ENCODE measurements at regions not wholly inside any gene's neighbourhood (a gene's known extent, or its start where the extent isn't known, plus 50 kb on each side); places are given as distances from the start of the nearest gene placed in this dataset.
"Not testable (repeated sequence)": the region's sequence is repeated elsewhere in the genome, so short reads cannot be mapped to it uniquely, and the experiment has no call there.

DNA sequence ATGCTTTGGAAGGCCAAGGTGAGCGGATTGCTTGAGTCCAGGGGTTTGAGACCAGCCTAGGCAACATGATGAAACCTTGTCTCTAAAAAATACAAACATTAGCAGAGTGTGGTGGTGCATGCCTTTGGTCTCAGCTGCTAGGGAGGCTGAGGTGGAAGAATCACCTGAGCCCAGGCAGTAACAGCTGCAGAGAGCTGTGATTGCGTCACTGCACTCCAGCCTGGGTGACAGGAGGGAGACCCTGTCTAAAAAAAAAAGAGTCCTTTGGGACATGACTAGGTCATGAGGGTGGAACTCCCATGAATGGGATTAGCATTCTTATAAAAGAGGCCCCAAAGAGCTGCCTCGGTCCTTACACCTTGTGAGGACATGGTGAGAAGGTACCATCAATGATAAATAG lies 436.0 kb upstream of the NR5A2 start:
- Mint-ChIP-seq H3K4me3 (no peak overlapping the region), H3K27ac (no peak overlapping the region), H3K4me1 (peaks cover 7% of the 10 kb centered on the region), H3K9me3 (no peaks in the 10 kb centered on the region), H3K27me3 (peaks cover 11% of the 10 kb centered on the region), H3K36me3 (no peaks in the 10 kb centered on the region)
- DNase-seq (ENCODE audit: low spot score in 2 of 2) (no peak), ATAC-seq (ENCODE audit: low read depth) (no peak)

- H3K27me3 Mint-ChIP-seq, result peaks cover 15% of the 10 kb centered on the region
- H3K27ac Mint-ChIP-seq, result no peak overlapping the region
- H3K9me3 Mint-ChIP-seq, result no peaks in the 10 kb centered on the region
- no peak overlapping the region for H3K4me3 Mint-ChIP-seq
- ATAC-seq (ENCODE audit: low read depth) (no peak), DNase-seq (ENCODE audit: low spot score in 2 of 2) (no peak)
- no peaks in the 10 kb centered on the region for H3K36me3 Mint-ChIP-seq
- peaks cover 7% of the 10 kb centered on the region for H3K4me1 Mint-ChIP-seq
Measured at GRCh38 chr1:199593475-199593874, 434.0 kb upstream of the NR5A2 start.

- DNase-seq (ENCODE audit: low spot score in 2 of 2); H3K4me1 Mint-ChIP-seq; H3K9me3 Mint-ChIP-seq; H3K27ac Mint-ChIP-seq; ATAC-seq (ENCODE audit: low read depth); H3K4me3 Mint-ChIP-seq; H3K36me3 Mint-ChIP-seq: not testable (repeated sequence)
- H3K27me3 Mint-ChIP-seq, result peaks cover 11% of the 10 kb centered on the region
Measured at GRCh38 chr1:199596448-199596847, 431.1 kb upstream of the NR5A2 start.

GRCh38 chr1:199597152-199597551 lies 430.4 kb upstream of the NR5A2 start:
- no peaks in the 10 kb centered on the region for H3K4me1 Mint-ChIP-seq
- no peak for ATAC-seq (ENCODE audit: low read depth)

DNA sequence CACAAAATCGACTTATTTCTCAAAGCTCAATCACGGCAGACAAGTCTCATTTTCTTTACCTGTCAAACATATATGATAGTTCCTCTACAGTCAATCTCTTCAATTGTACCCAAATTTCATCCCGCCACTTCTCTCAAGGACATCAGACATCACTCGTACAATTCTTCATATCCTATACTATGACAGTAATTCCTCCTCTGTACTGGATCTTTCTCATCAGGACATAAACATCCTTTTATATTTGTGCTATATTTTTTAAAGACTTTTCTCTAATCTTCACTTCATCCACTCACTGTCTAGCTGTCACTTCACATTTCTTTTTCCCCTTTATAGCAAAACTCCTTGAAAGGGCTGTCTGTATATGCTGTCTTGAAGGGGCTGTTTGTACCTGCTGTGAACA lies 419.1 kb upstream of the NR5A2 start:
- no peak overlapping the region for H3K4me3 Mint-ChIP-seq
- no peaks in the 10 kb centered on the region for H3K36me3 Mint-ChIP-seq
- no peak overlapping the region for H3K27ac Mint-ChIP-seq
- no peaks in the 10 kb centered on the region for H3K27me3 Mint-ChIP-seq
- peaks cover under 1% of the 10 kb centered on the region for H3K4me1 Mint-ChIP-seq
- DNase-seq (ENCODE audit: low spot score in 2 of 2), result no peak
- no peak for ATAC-seq (ENCODE audit: low read depth)
- no peaks in the 10 kb centered on the region for H3K9me3 Mint-ChIP-seq

More at GRCh38 chr1:199597152-199597551, 430.4 kb upstream of the NR5A2 start:
- no peak for DNase-seq (ENCODE audit: low spot score in 2 of 2)
- Mint-ChIP-seq H3K27ac (no peak overlapping the region), H3K27me3 (peaks cover 13% of the 10 kb centered on the region), H3K36me3 (peaks cover 4% of the 10 kb centered on the region), H3K9me3 (peaks cover 8% of the 10 kb centered on the region), H3K4me3 (no peak overlapping the region)

- Mint-ChIP-seq H3K36me3 (no peaks in the 10 kb centered on the region), H3K4me3 (no peak overlapping the region), H3K27ac (no peak overlapping the region), H3K4me1 (peaks cover 3% of the 10 kb centered on the region), H3K9me3 (no peaks in the 10 kb centered on the region), H3K27me3 (peaks cover 2% of the 10 kb centered on the region)
- DNase-seq (ENCODE audit: low spot score in 2 of 2) (no peak), ATAC-seq (ENCODE audit: low read depth) (peak; percentile 79)
Measured at GRCh38 chr1:199612976-199613774, 414.3 kb upstream of the NR5A2 start.

DNA sequence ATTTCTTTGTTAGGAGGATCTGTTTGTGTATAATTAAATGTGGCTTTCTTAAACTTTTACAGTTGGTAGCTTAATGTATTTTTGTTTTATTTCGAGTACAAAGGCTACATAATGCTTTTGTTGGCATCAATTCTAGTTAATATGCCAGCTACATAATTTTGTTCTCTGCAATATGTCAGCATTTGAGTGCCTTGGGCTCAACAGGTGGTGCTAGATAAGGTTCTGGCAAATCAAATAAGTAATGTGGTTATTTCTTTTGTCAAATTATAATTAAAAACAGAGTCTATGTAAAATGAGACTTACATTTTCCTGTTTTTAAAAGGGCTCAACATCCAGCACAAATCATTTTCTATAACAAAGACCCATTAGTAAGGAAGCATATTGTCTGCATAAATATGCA lies 410.6 kb upstream of the NR5A2 start:
- H3K36me3 Mint-ChIP-seq, result no peaks in the 10 kb centered on the region

DNA sequence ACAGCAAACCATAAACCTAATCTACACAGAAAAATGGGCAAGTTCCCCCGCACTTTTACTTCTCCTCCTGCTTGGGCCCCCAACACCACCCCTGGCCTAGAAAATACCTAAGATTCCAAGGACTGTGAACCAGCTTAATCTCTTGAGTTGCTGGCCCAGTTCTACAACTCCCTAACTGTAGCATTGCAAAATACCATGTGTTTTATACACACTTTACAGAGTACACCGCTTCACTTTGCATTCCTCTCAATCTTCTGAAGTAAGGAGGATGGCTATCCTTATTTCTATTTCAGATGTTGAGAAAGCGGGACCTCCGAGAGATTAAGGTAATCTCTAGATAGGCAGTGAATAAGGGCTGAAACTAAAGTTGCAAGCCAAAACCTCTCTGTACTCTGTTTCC lies 408.3 kb upstream of the NR5A2 start:
- Mint-ChIP-seq H3K4me1 (no peaks in the 10 kb centered on the region), H3K4me3 (no peak overlapping the region), H3K9me3 (no peaks in the 10 kb centered on the region), H3K36me3 (no peaks in the 10 kb centered on the region), H3K27ac (no peak overlapping the region), H3K27me3 (peaks cover 7% of the 10 kb centered on the region)
- DNase-seq (ENCODE audit: low spot score in 2 of 2) (no peak), ATAC-seq (ENCODE audit: low read depth) (no peak)

More for the DNA sequence above, 410.6 kb upstream of the NR5A2 start:
- no peak for DNase-seq (ENCODE audit: low spot score in 2 of 2)
- peaks cover 3% of the 10 kb centered on the region for H3K4me1 Mint-ChIP-seq
- H3K27ac Mint-ChIP-seq, result no peak overlapping the region
- peaks cover 7% of the 10 kb centered on the region for H3K27me3 Mint-ChIP-seq
- H3K4me3 Mint-ChIP-seq, result no peak overlapping the region
- no peaks in the 10 kb centered on the region for H3K9me3 Mint-ChIP-seq
- no peak for ATAC-seq (ENCODE audit: low read depth)

- H3K27ac Mint-ChIP-seq; H3K36me3 Mint-ChIP-seq; ATAC-seq (ENCODE audit: low read depth); DNase-seq (ENCODE audit: low spot score in 2 of 2); H3K4me1 Mint-ChIP-seq; H3K9me3 Mint-ChIP-seq; H3K4me3 Mint-ChIP-seq: not testable (repeated sequence)
- peaks cover 14% of the 10 kb centered on the region for H3K27me3 Mint-ChIP-seq
Measured at GRCh38 chr1:199626228-199626627, 401.3 kb upstream of the NR5A2 start.

DNA sequence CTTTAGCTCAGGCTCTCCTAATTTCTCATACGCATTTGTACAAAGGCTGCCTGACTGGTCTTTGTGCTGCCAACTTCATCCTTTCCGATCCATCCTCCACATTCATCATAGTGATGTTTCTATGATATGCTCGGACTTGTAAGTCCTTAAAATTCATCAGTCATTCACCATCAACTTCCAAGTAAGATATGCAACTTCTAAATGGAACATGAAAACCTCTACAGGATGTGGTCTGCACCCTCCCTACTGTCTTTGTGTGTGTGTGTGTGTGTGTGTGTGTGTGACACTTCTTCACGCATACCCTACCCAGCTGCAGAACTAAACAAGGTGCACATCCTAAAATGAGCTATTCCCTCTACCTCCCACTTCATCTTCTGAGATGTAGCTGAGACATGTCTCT lies 397.9 kb upstream of the NR5A2 start:
- ATAC-seq (ENCODE audit: low read depth) (no peak), DNase-seq (ENCODE audit: low spot score in 2 of 2) (no peak)
- Mint-ChIP-seq H3K27ac (no peak overlapping the region), H3K27me3 (peaks cover 14% of the 10 kb centered on the region), H3K4me3 (no peak overlapping the region), H3K9me3 (peaks cover 2% of the 10 kb centered on the region), H3K4me1 (peaks cover 3% of the 10 kb centered on the region), H3K36me3 (peaks cover 3% of the 10 kb centered on the region)

DNA sequence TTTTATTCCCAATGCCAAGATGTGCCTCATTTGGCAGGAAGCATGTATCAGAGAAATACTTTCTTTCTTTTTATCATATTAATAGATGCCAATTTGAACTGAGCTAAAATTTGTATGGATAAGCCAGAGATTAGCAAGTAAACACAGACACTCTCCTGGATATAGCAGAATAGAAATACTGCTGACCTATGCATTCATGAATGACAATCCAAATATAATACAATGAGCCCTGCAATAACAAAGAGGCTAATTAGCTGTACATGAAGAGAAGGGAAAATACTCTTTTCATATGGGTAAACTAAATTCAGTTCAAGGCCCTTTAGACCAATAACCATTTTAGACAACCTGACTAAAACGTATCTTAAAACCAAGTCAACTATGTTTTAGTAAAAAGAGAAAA lies 388.1 kb upstream of the NR5A2 start:
- peaks cover 2% of the 10 kb centered on the region for H3K36me3 Mint-ChIP-seq
- ATAC-seq (ENCODE audit: low read depth), result no peak
- DNase-seq (ENCODE audit: low spot score in 2 of 2), result no peak
- H3K27ac Mint-ChIP-seq, result no peak overlapping the region
- peaks cover 8% of the 10 kb centered on the region for H3K9me3 Mint-ChIP-seq
- H3K27me3 Mint-ChIP-seq, result peaks cover 2% of the 10 kb centered on the region
- no peaks in the 10 kb centered on the region for H3K4me1 Mint-ChIP-seq
- no peak overlapping the region for H3K4me3 Mint-ChIP-seq

DNA sequence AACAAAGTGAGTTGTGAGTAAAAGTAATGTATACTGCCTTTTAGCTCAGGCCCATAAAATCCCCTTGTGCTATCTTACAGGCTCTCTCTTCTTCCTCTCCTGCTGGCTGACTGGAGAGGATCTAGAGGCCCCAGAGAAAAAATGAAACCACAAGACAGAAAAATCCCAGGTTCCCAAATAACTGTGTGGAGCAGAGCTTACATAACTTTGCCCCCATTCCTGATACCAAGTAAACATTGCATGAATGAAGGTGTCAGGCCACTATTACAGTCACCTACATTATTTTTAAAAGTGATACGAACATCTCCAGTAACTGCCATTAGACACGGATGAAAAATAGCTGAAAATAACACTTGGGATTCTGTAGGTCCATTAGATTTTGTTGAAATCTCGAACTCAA lies 386.0 kb upstream of the NR5A2 start:
- H3K4me1 Mint-ChIP-seq, result no peaks in the 10 kb centered on the region
- DNase-seq (ENCODE audit: low spot score in 2 of 2) (no peak), ATAC-seq (ENCODE audit: low read depth) (no peak)
- H3K27me3 Mint-ChIP-seq, result peaks cover 3% of the 10 kb centered on the region
- no peak overlapping the region for H3K27ac Mint-ChIP-seq
- no peak overlapping the region for H3K4me3 Mint-ChIP-seq
- no peaks in the 10 kb centered on the region for H3K36me3 Mint-ChIP-seq
- H3K9me3 Mint-ChIP-seq, result no peaks in the 10 kb centered on the region

GRCh38 chr1:199644912-199645311 lies 382.6 kb upstream of the NR5A2 start:
- Mint-ChIP-seq H3K36me3 (peaks cover 2% of the 10 kb centered on the region), H3K27me3 (peaks cover 8% of the 10 kb centered on the region), H3K4me3 (no peak overlapping the region), H3K27ac (no peak overlapping the region), H3K4me1 (no peaks in the 10 kb centered on the region), H3K9me3 (peaks cover 5% of the 10 kb centered on the region)
- no peak for DNase-seq (ENCODE audit: low spot score in 2 of 2)
- ATAC-seq (ENCODE audit: low read depth), result no peak

GRCh38 chr1:199646761-199647160 lies 380.7 kb upstream of the NR5A2 start:
- Mint-ChIP-seq H3K9me3 (peaks cover 5% of the 10 kb centered on the region), H3K36me3 (peaks cover 4% of the 10 kb centered on the region), H3K27me3 (peaks cover 8% of the 10 kb centered on the region), H3K4me3 (no peak overlapping the region), H3K4me1 (no peaks in the 10 kb centered on the region), H3K27ac (no peak overlapping the region)
- DNase-seq (ENCODE audit: low spot score in 2 of 2) (no peak), ATAC-seq (ENCODE audit: low read depth) (no peak)

GRCh38 chr1:199657449-199657848 lies 370.1 kb upstream of the NR5A2 start:
- no peak for ATAC-seq (ENCODE audit: low read depth)
- H3K27ac Mint-ChIP-seq, result no peak overlapping the region
- no peaks in the 10 kb centered on the region for H3K4me1 Mint-ChIP-seq
- no peak for DNase-seq (ENCODE audit: low spot score in 2 of 2)
- H3K9me3 Mint-ChIP-seq, result no peaks in the 10 kb centered on the region
- no peak overlapping the region for H3K4me3 Mint-ChIP-seq
- no peaks in the 10 kb centered on the region for H3K36me3 Mint-ChIP-seq
- H3K27me3 Mint-ChIP-seq, result peaks cover 2% of the 10 kb centered on the region

All from memory B cell (primary cell).